GM10248 (cell line): ENCODE measurements at regions not wholly inside any gene's neighbourhood (a gene's known extent, or its start where the extent isn't known, plus 50 kb on each side); places are given as distances from the start of the nearest gene placed in this dataset.

Experiments used
- CTCF ChIA-PET: fragments of 300-600 bp; sonication (Branson Sonifier 250); formaldehyde crosslinking; extraction: SDS; loops from one replicate; lab custom pipeline; 2021; ENCODE audit warnings: antibody characterized with exemption; lab: Yijun Ruan, JAX
- POLR2A ChIA-PET: fragments of 350-650 bp; sonication (Branson Sonifier 250); formaldehyde crosslinking; extraction: SDS; loops from one replicate; lab custom pipeline; 2020; ENCODE audit warnings: antibody characterized with exemption; lab: Yijun Ruan, JAX
- DNase-seq: peaks from one replicate; pipeline ENCODE4 v3.0.0; 2012; ENCODE audit errors: extremely low spot score
- TF ChIP-seq, protein P1 (sequence below): IDR thresholded peaks from 2 replicates; pipeline ENCODE4 v1.5.1; 2012; ENCODE audit warnings: mild to moderate bottlenecking, low read depth; ENCODE audit errors: extremely low read depth, missing control alignments, control extremely low read depth

DNA sequence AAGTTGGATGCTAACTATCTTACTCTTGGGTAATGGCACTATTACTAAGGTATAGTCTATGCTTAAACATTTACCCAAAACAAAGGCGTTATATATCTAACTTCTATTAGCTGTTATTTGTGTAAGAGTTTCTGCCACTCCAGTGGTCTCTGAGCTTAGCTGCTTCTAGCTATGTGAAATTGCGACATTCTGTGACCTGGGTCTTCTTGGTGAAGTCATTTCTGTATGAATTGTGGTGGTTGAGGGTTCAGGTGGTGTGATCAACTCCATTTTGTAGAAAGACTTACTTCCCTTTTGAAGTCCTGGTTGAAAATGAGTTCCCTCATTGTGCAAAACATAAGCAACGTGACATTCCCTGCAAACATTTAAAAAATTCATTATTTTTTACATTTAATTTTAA, 221.6 kb downstream of the PIK3C3 start:
- ChIA-PET CTCF (no interaction called here), POLR2A (no interaction called here)
- DNase-seq: no peak
- TF ChIP-seq, protein P1, sequence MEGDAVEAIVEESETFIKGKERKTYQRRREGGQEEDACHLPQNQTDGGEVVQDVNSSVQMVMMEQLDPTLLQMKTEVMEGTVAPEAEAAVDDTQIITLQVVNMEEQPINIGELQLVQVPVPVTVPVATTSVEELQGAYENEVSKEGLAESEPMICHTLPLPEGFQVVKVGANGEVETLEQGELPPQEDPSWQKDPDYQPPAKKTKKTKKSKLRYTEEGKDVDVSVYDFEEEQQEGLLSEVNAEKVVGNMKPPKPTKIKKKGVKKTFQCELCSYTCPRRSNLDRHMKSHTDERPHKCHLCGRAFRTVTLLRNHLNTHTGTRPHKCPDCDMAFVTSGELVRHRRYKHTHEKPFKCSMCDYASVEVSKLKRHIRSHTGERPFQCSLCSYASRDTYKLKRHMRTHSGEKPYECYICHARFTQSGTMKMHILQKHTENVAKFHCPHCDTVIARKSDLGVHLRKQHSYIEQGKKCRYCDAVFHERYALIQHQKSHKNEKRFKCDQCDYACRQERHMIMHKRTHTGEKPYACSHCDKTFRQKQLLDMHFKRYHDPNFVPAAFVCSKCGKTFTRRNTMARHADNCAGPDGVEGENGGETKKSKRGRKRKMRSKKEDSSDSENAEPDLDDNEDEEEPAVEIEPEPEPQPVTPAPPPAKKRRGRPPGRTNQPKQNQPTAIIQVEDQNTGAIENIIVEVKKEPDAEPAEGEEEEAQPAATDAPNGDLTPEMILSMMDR: no peak

DNA sequence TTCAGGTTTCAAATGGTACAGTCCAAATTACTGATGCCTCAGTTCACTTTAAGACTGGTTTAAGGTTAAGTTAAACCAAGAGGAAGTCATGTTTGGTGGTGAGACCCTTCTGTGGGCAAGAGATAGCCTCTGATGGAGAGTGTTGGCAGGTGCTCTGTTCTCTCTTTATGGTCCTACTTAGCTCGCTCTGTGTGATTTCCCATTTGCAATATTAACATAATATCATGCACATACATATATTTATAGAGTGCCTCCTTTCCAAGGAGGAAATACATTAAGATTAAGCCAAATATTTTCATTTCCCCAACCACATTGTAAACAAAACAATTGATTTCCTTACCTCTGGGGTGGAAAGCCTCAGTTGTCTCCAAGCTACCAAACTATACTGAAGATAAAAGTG, 222.4 kb downstream of the PIK3C3 start:
- TF ChIP-seq, protein P1: no peak
- DNase-seq: no peak
- ChIA-PET POLR2A (no interaction called here), CTCF (no interaction called here)

DNA sequence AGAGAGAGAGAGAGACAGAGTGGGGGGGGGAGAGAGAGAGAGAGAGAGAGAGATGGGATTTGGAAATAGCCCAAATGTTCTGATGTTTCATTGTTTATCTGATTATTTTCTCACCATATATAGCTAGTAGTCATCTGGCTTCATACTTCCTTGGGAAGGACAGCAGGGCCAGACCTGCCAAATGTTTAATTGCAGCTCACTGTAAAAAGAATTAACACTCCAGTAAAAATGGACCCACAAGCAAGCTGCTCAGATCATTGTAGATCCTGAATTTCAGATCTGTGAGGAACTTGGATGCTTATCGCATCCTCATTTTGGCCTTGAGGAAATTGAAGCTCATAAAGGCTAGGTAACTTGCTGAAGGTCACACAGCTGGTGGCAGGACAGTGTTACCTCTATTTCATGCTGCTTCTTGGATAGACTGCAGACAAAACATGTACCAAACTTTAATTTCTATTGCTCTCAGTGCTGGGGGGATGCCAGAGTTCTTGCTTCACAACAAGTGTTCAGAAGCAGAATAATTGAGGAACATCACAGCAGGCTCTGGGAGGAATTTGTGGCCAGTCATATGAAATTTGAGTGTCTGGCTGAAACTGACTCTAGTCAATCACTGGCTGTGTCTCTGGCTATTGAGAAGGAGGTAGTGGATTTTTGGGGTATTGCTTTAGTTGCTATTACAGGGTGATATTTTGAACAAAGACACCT, 223.5 kb downstream of the PIK3C3 start:
- DNase-seq: no peak
- POLR2A ChIA-PET: no interaction called here
- CTCF ChIA-PET: interaction anchor here (0.7 to 0.9 kb wide), 2 partner anchors 12 to 64 kb away, joined by 3 read pairs; no protein-coding TSS in a partner anchor
- TF ChIP-seq, protein P1: no peak

DNA sequence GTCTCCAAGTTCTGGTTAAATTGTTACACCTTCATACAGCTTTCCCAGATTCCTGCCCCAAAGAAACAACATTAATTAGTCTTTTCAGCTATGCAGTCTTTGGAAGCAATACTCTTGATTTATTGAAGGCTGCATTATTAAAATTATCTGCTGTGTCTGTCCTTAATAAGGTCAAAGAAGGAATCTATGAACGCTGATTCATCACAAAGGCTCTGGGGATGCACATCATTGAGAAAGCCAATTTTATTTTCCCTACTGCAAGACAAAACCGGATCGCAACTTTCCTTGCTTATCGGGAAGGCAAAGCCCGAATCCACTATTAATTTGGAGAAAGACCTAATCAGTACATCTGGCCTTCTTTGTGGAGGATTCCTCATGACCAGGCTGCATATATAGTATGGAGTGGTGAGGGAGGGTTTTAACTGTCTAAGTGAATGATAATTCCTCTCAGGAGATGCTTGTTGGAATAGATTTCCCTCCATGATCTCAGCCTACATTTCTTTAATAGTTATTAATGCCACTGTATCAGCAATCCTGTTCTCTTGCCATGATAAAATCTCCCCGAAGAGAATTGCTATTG, 224.6 kb downstream of the PIK3C3 start:
- ChIA-PET CTCF (no interaction called here), POLR2A (no interaction called here)
- TF ChIP-seq, protein P1: no peak
- no peak for DNase-seq

DNA sequence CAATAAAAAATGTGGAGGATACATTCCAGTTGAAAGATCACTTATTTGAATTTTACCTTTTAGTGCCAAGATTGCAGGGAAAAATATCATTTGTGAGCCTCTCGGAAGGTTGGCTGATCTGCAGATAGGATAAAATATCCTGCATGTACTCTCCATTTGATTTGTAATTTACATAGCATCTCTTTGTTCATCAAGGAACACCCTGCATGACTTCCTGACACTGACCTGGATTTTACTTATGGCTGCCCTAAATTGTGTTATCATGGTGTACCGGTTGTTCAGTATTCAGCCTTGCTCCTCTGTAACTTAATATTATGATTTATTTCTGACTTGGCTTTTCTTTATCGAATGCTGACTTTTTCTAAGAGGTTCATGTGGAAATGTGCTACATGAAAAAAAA, 226.4 kb downstream of the PIK3C3 start:
- DNase-seq: no peak
- ChIA-PET CTCF (interaction anchor here (1.4 kb wide), 1 partner anchor 67 kb away, joined by 3 read pairs; no protein-coding TSS in a partner anchor), POLR2A (no interaction called here)
- TF ChIP-seq, protein P1: no peak

DNA sequence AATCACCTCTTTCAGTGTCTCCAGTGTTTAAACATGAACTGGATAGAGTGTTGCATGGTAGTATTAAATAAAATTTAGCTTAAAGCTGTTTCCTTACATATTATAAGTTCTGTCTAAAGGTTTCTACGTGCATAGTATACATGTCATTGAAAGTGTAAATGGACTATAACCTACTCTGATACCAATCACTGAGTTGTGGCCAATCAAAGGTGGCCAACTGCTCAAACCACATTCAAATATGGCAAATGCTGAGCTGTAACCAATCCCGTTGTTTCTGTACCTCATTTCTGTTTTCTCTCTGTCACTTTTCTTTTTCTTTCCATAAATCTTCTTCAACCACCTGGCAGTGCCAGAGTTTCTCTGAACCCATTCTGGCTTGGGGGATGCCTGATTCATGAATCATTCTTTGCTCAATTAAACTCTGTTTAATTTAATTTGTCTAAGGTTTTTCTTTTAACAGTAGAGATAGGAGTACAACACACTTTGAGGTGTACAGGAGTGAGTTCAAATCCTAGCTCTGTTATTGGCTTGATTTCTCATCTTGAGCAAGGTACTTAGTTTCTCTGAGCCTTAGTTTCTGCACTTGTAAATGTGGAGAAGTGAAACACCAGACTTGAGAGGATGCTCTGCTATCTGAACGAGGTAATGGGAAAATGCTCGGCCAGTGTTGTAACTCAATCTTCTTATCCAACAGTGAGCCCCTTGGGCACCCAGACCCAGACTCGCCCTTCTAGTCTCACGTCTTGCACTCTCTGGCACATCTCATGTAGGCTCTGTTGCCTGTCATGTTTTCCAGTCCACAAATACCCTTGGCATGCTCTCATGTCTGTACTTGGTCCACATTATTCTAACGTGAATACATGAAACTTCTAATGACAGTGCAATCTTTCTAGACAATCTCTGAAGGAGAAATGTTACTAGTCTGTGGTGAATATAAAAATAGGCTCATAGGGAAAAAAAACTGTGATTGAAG, 228.0 kb downstream of the PIK3C3 start:
- DNase-seq: no peak
- ChIA-PET CTCF (interaction anchor here (1.5 kb wide), 1 partner anchor 69 kb away, joined by 6 read pairs; no protein-coding TSS in a partner anchor), POLR2A (no interaction called here)
- TF ChIP-seq, protein P1: no peak
